IMR-90 (cell line): ENCODE measurements at regions not wholly inside any gene's neighbourhood (a gene's known extent, or its start where the extent isn't known, plus 50 kb on each side); places are given as distances from the start of the nearest gene placed in this dataset.

Source experiments
- ATAC-seq: fragments of 200-7000 bp; cut with Tn5 transposase; 2 replicates; pipeline ENCODE4 v1.9.1; 2020; ENCODE audit warnings: low read depth, mild to moderate bottlenecking, moderate library complexity
- BruUV-seq: library from RNA; stranded (reverse); fragments of 400-500 nt; replicated peaks from 2 replicates; lab custom pipeline; 2021; lab: Mats Ljungman, UMichigan
- CTCF ChIA-PET: fragments of 300-600 bp; formaldehyde crosslinking; extraction: SDS; loops from one replicate; lab custom pipeline; 2021; ENCODE audit warnings: antibody characterized with exemption; lab: Yijun Ruan, JAX
- POLR2A ChIA-PET: fragments of 300-600 bp; sonication (Branson Sonifier 250); formaldehyde crosslinking; loops from one replicate; lab custom pipeline; 2022; ENCODE audit warnings: antibody characterized with exemption; ENCODE audit not compliant: unreplicated experiment; lab: Charles Lee
- DNase-seq: peaks from one replicate; pipeline ENCODE4 v3.0.0; 2013
- H2AFZ ChIP-seq: replicated peaks from 2 replicates; pipeline ENCODE3; 2013; ENCODE audit warnings: low read length, mild to moderate bottlenecking; ENCODE audit not compliant: poor library complexity
- H2AK5ac ChIP-seq: 2 replicates; pipeline ENCODE4 v1.6.1; 2013; ENCODE audit warnings: low read depth, low read length, inconsistent platforms
- H2AK9ac ChIP-seq: replicated peaks from 2 replicates; pipeline ENCODE3; 2013; ENCODE audit warnings: mild to moderate bottlenecking, low read depth, low read length, moderate library complexity; ENCODE audit not compliant: poor library complexity
- H2BK120ac ChIP-seq: 2 replicates; pipeline ENCODE4 v1.6.1; 2013; ENCODE audit warnings: low read depth, low read length, inconsistent platforms
- H2BK15ac ChIP-seq: 3 replicates; pipeline ENCODE4 v1.6.1; 2013; ENCODE audit warnings: low read depth, low read length, inconsistent platforms
- H2BK20ac ChIP-seq: 2 replicates; pipeline ENCODE4 v1.6.1; 2013; ENCODE audit warnings: low read depth, mild to moderate bottlenecking, inconsistent platforms, low read length, moderate library complexity
- H2BK5ac ChIP-seq: 2 replicates; pipeline ENCODE4 v1.6.1; 2013; ENCODE audit warnings: mild to moderate bottlenecking, low read depth, low read length, inconsistent platforms; ENCODE audit not compliant: poor library complexity, severe bottlenecking
- H3K14ac ChIP-seq: replicated peaks from 2 replicates; pipeline ENCODE4 v1.6.1; 2013; ENCODE audit warnings: low read depth, low read length, inconsistent platforms
- H3K18ac ChIP-seq: 2 replicates; pipeline ENCODE4 v1.6.1; 2013; ENCODE audit warnings: low read depth, low read length, control low read depth
- H3K23ac ChIP-seq: 2 replicates; pipeline ENCODE4 v1.6.1; 2013; ENCODE audit warnings: low read depth, low read length, inconsistent platforms
- H3K27ac ChIP-seq: 2 replicates; pipeline ENCODE4 v1.5.1; 2013; ENCODE audit warnings: mild to moderate bottlenecking, control low read depth, low read length; ENCODE audit not compliant: insufficient read depth
- H3K27me3 ChIP-seq: 2 replicates; pipeline ENCODE4 v1.6.1; 2013; ENCODE audit warnings: low read length; ENCODE audit not compliant: control insufficient read depth, insufficient read depth
- H3K36me3 ChIP-seq: 2 replicates; pipeline ENCODE4 v1.6.1; 2013; ENCODE audit warnings: low read length, mixed read lengths; ENCODE audit not compliant: control insufficient read depth, insufficient read depth
- H3K4ac ChIP-seq: 2 replicates; pipeline ENCODE4 v1.6.1; 2013; ENCODE audit warnings: low read depth, low read length, inconsistent platforms
- H3K4me1 ChIP-seq: 2 replicates; pipeline ENCODE4 v1.6.1; 2013; ENCODE audit warnings: low read length, mixed read lengths; ENCODE audit not compliant: control insufficient read depth, insufficient read depth
- H3K4me2 ChIP-seq: 2 replicates; pipeline ENCODE4 v1.6.1; 2013; ENCODE audit warnings: low read depth, mild to moderate bottlenecking, control low read depth, low read length, moderate library complexity
- H3K4me3 ChIP-seq: 2 replicates; pipeline ENCODE4 v1.5.1; 2013; ENCODE audit warnings: low read depth, mild to moderate bottlenecking, control low read depth, low read length, moderate library complexity; ENCODE audit not compliant: insufficient read depth
- H3K56ac ChIP-seq: 2 replicates; pipeline ENCODE4 v1.6.1; 2013; ENCODE audit warnings: low read length, inconsistent platforms; ENCODE audit not compliant: insufficient read depth; ENCODE audit errors: extremely low read depth
- H3K79me1 ChIP-seq, 2 experiments: 2 replicates each; pipeline ENCODE4 v1.6.1; 2013; ENCODE audit warnings: low read length in 2 of 2, inconsistent platforms in 1 of 2, low read depth in 1 of 2
- H3K9ac ChIP-seq: 2 replicates; pipeline ENCODE4 v1.6.1; 2013; ENCODE audit warnings: low read depth, low read length, control low read depth
- H3K9me1 ChIP-seq: 2 replicates; pipeline ENCODE4 v1.6.1; 2013; ENCODE audit warnings: low read length, inconsistent platforms; ENCODE audit not compliant: insufficient read depth
- H3K9me3 ChIP-seq: 2 replicates; pipeline ENCODE4 v1.6.1; 2013; ENCODE audit warnings: low read length; ENCODE audit not compliant: control insufficient read depth, insufficient read depth
- H4K20me1 ChIP-seq: 2 replicates; pipeline ENCODE4 v1.6.1; 2013; ENCODE audit warnings: low read length, inconsistent platforms; ENCODE audit not compliant: insufficient read depth
- H4K5ac ChIP-seq: 2 replicates; pipeline ENCODE4 v1.6.1; 2013; ENCODE audit warnings: mild to moderate bottlenecking, low read depth, low read length, control low read depth
- H4K8ac ChIP-seq, 2 experiments: 2 replicates each; pipeline ENCODE4 v1.6.1; 2013; ENCODE audit warnings: low read depth in 2 of 2, low read length in 2 of 2, control low read depth in 1 of 2, inconsistent platforms in 1 of 2
- H4K91ac ChIP-seq: 2 replicates; pipeline ENCODE4 v1.6.1; 2013; ENCODE audit warnings: low read depth, low read length, inconsistent platforms; ENCODE audit not compliant: insufficient read depth
- CEBPB ChIP-seq: IDR thresholded peaks from 2 replicates; pipeline ENCODE4 v1.6.1; 2012; ENCODE audit warnings: low read depth, low read length, improper control_type of control experiment
- CHD1 ChIP-seq: IDR thresholded peaks from 2 replicates; pipeline ENCODE4 v1.6.1; 2012; ENCODE audit warnings: low read depth, low read length, improper control_type of control experiment
- MAFK ChIP-seq: IDR thresholded peaks from 2 replicates; pipeline ENCODE4 v1.6.1; 2012; ENCODE audit warnings: low read depth, low read length, improper control_type of control experiment
- MAZ ChIP-seq: IDR thresholded peaks from 2 replicates; pipeline ENCODE4 v1.6.1; 2012; ENCODE audit warnings: low read depth, mild to moderate bottlenecking, low read length, improper control_type of control experiment, moderate library complexity, borderline replicate concordance
- SMC3 ChIP-seq: fragments of 150-350 bp; IDR thresholded peaks from 2 replicates; pipeline ENCODE4 v1.6.1; 2016; ENCODE audit warnings: low read depth, mild to moderate bottlenecking, antibody characterized with exemption, low read length, moderate library complexity
- WGBS, 2 experiments: methylation state at CpG; one replicate each; pipeline versions ENCODE4 v1.1.5 to v1.1.7; 2013; ENCODE audit warnings: missing lambda C conversion rate in 2 of 2; ENCODE audit not compliant: insufficient read length in 1 of 2; ENCODE audit errors: extremely low coverage in 2 of 2; 5-methylcytosine and 5-hydroxymethylcytosine counted together
- dilution Hi-C: fragments of 300-500 bp; cut with HindIII; formaldehyde crosslinking; loops from one replicate; pipeline ENCODE4 v1.14.3; 2018; ENCODE audit warnings: low sequenced_read_pairs; ENCODE audit not compliant: unreplicated experiment
- in situ Hi-C: fragments of 300-500 bp; cut with MboI; formaldehyde crosslinking; loops from 3 replicates; pipeline ENCODE4 v1.14.3; 2019; ENCODE audit warnings: low sequenced_read_pairs, inconsistent platforms, mixed read lengths
- intact Hi-C: fragments of 100-400 bp; cut with micrococcal nuclease; formaldehyde crosslinking; loops from 2 replicates; pipeline ENCODE4 v1.10.0; 2022
- TF ChIP-seq, protein P1 (sequence below): fragments of 150-350 bp; IDR thresholded peaks from 2 replicates; pipeline ENCODE4 v1.6.1; 2016; ENCODE audit warnings: low read depth, mild to moderate bottlenecking, low read length, moderate library complexity, borderline replicate concordance
- TF ChIP-seq, protein P2 (sequence below): fragments of 150-350 bp; IDR thresholded peaks from 2 replicates; pipeline ENCODE4 v1.6.1; 2017; ENCODE audit warnings: mild to moderate bottlenecking, antibody characterized with exemption, low read length, low read depth
- TF ChIP-seq, protein P3 (sequence below): conservative IDR thresholded peaks from 2 replicates; pipeline ENCODE4 v1.5.1; 2012; ENCODE audit warnings: mild to moderate bottlenecking, low read depth, low read length, improper control_type of control experiment

DNA sequence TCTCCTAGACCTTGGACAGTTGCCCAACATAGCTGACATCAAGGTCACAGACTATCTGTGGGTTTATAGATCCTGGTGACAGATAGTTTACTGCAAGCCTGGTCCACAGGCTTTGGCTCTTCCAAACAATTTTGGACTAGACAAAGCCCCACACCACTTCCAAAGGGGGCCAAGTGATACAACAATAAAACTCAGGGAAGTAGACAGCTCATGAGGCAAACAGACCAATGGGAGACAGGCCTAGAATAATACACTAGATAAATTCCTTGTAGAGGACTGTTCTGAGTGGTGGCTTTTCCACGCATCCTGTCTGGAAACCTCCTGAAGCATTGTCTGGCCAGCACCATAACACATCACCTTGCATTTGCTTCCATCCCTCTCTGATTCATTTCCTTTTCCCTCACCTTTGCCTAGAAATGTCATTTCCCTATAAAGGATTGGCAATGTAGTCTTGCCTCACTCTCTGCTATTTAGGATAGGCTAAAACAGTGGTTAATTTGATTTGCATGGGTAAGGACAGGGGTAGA is 284.2 kb downstream of the POU4F1 start:
- H3K56ac ChIP-seq, result no peak overlapping the region
- no CpG with 5 or more reads among the region's 1 CpG for WGBS, 2 experiments
- H3K9me1 ChIP-seq, result no peaks in the 10 kb centered on the region
- no TSS peak for BruUV-seq
- DNase-seq (no peak), ATAC-seq (no peak)
- no peak overlapping the region for H3K9ac ChIP-seq
- no peak overlapping the region for H2BK20ac ChIP-seq
- H2BK5ac ChIP-seq, result no peak overlapping the region
- H3K4ac ChIP-seq, result no peak overlapping the region
- CTCF ChIA-PET, result interaction anchor here (0.6 kb wide), 1 partner anchor 567 kb away, joined by 5 read pairs; no protein-coding TSS in a partner anchor
- no peak overlapping the region for H4K5ac ChIP-seq
- H2AK5ac ChIP-seq, result no peak overlapping the region
- no peak overlapping the region for H3K14ac ChIP-seq
- POLR2A ChIA-PET, result no interaction called here
- no peaks in the 10 kb centered on the region for H3K9me3 ChIP-seq
- H4K20me1 ChIP-seq, result no peaks in the 10 kb centered on the region
- intact Hi-C loops (loop anchor here (5.0 kb wide), 1 partner anchor 658 kb away; no protein-coding TSS in a partner anchor), in situ Hi-C loops (no loop called here), dilution Hi-C loops (no loop called here)
- no peak overlapping the region for H2AFZ ChIP-seq
- no peak overlapping the region for H2BK15ac ChIP-seq
- no peak overlapping the region for H3K27ac ChIP-seq
- no peak overlapping the region for H3K4me3 ChIP-seq
- H2AK9ac ChIP-seq, result no peak overlapping the region
- no peak overlapping the region for H3K4me2 ChIP-seq
- H3K18ac ChIP-seq, result no peak overlapping the region
- H2BK120ac ChIP-seq, result no peak overlapping the region
- H4K8ac ChIP-seq, result no peak overlapping the region
- no peak overlapping the region for H3K23ac ChIP-seq
- no peaks in the 10 kb centered on the region for H3K79me1 ChIP-seq
- H4K91ac ChIP-seq, result no peak overlapping the region
- TF ChIP-seq CHD1 (no peak), SMC3 (no peak), MAFK (no peak), MAZ (no peak), CEBPB (no peak)
- TF ChIP-seq, protein P1, sequence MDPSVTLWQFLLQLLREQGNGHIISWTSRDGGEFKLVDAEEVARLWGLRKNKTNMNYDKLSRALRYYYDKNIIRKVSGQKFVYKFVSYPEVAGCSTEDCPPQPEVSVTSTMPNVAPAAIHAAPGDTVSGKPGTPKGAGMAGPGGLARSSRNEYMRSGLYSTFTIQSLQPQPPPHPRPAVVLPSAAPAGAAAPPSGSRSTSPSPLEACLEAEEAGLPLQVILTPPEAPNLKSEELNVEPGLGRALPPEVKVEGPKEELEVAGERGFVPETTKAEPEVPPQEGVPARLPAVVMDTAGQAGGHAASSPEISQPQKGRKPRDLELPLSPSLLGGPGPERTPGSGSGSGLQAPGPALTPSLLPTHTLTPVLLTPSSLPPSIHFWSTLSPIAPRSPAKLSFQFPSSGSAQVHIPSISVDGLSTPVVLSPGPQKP, result no peak
- TF ChIP-seq, protein P2, sequence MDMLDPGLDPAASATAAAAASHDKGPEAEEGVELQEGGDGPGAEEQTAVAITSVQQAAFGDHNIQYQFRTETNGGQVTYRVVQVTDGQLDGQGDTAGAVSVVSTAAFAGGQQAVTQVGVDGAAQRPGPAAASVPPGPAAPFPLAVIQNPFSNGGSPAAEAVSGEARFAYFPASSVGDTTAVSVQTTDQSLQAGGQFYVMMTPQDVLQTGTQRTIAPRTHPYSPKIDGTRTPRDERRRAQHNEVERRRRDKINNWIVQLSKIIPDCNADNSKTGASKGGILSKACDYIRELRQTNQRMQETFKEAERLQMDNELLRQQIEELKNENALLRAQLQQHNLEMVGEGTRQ, result no peak
- TF ChIP-seq, protein P3, sequence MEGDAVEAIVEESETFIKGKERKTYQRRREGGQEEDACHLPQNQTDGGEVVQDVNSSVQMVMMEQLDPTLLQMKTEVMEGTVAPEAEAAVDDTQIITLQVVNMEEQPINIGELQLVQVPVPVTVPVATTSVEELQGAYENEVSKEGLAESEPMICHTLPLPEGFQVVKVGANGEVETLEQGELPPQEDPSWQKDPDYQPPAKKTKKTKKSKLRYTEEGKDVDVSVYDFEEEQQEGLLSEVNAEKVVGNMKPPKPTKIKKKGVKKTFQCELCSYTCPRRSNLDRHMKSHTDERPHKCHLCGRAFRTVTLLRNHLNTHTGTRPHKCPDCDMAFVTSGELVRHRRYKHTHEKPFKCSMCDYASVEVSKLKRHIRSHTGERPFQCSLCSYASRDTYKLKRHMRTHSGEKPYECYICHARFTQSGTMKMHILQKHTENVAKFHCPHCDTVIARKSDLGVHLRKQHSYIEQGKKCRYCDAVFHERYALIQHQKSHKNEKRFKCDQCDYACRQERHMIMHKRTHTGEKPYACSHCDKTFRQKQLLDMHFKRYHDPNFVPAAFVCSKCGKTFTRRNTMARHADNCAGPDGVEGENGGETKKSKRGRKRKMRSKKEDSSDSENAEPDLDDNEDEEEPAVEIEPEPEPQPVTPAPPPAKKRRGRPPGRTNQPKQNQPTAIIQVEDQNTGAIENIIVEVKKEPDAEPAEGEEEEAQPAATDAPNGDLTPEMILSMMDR, result no peak
- H3K36me3 ChIP-seq, result no peaks in the 10 kb centered on the region
- no peaks in the 10 kb centered on the region for H3K4me1 ChIP-seq
- H3K27me3 ChIP-seq, result no peaks in the 10 kb centered on the region
